Transverse colon (tissue), 4 donors: ENCODE measurements at regions not wholly inside any gene's neighbourhood (a gene's known extent, or its start where the extent isn't known, plus 50 kb on each side); places are given as distances from the start of the nearest gene placed in this dataset.

Experiments used
- POLR2A ChIP-seq: fragments of 450-650 bp; IDR thresholded peaks from one replicate; pipeline ENCODE4 v1.6.1; 2016; ENCODE audit warnings: antibody characterized with exemption, mild to moderate bottlenecking, moderate library complexity
- POLR2AphosphoS5 ChIP-seq, 3 donors: sonication (generic); formaldehyde crosslinking; IDR thresholded peaks; one replicate each; pipeline ENCODE4 v1.6.1; 2016; ENCODE audit warnings: antibody characterized with exemption in 3 of 3
- TF ChIP-seq, protein P1 (sequence below), 5 experiments: fragments of 200-600 bp in 3 of 5; fragments of 450-650 bp in 2 of 5; sonication (generic) in 3 of 5; IDR thresholded peaks; 1 replicate in 2 of 5; 2 replicates in 3 of 5; pipeline ENCODE4 v1.5.1; 2016 to 2017; ENCODE audit warnings: antibody characterized with exemption in 5 of 5, inconsistent platforms in 3 of 5, mild to moderate bottlenecking in 2 of 5, moderate library complexity in 1 of 5

GRCh38 chr6:87825821-87826221 is 123.8 kb upstream of the AKIRIN2 start:
- TF ChIP-seq, protein P1, sequence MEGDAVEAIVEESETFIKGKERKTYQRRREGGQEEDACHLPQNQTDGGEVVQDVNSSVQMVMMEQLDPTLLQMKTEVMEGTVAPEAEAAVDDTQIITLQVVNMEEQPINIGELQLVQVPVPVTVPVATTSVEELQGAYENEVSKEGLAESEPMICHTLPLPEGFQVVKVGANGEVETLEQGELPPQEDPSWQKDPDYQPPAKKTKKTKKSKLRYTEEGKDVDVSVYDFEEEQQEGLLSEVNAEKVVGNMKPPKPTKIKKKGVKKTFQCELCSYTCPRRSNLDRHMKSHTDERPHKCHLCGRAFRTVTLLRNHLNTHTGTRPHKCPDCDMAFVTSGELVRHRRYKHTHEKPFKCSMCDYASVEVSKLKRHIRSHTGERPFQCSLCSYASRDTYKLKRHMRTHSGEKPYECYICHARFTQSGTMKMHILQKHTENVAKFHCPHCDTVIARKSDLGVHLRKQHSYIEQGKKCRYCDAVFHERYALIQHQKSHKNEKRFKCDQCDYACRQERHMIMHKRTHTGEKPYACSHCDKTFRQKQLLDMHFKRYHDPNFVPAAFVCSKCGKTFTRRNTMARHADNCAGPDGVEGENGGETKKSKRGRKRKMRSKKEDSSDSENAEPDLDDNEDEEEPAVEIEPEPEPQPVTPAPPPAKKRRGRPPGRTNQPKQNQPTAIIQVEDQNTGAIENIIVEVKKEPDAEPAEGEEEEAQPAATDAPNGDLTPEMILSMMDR (IDR thresholded peaks at IDR 0.05) = no peak
- TF ChIP-seq POLR2AphosphoS5 (IDR thresholded peaks at IDR 0.05) (no peak), POLR2A (no peak)
